ENCODE measurements at regions not wholly inside any gene's neighbourhood (a gene's known extent, or its start where the extent isn't known, plus 50 kb on each side); places are given as distances from the start of the nearest gene placed in this dataset.

DNA sequence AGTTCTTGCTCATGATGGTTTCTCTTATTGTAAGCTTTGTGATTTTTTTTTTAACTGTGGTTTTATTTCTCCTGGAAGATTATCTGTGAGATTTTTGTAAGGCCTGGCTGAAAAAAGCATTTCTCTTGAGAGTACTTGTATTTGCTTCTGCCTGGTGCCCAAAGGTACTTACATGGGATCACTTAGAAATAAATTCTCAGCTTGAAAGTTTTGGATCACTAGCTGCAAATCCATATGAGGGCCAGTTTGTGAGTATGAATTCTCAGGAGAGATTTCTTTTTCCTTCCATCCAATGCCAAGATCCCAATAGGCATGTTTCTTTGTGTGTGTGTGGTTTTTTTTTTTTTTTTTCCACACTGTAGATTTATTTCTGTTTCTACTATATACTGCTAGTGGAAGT lies 1884.7 kb upstream of the PCDH7 start:
- TF ChIP-seq, protein P1, sequence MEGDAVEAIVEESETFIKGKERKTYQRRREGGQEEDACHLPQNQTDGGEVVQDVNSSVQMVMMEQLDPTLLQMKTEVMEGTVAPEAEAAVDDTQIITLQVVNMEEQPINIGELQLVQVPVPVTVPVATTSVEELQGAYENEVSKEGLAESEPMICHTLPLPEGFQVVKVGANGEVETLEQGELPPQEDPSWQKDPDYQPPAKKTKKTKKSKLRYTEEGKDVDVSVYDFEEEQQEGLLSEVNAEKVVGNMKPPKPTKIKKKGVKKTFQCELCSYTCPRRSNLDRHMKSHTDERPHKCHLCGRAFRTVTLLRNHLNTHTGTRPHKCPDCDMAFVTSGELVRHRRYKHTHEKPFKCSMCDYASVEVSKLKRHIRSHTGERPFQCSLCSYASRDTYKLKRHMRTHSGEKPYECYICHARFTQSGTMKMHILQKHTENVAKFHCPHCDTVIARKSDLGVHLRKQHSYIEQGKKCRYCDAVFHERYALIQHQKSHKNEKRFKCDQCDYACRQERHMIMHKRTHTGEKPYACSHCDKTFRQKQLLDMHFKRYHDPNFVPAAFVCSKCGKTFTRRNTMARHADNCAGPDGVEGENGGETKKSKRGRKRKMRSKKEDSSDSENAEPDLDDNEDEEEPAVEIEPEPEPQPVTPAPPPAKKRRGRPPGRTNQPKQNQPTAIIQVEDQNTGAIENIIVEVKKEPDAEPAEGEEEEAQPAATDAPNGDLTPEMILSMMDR (conservative IDR thresholded peaks at IDR 0.05), result no peak
- TF ChIP-seq EZH2 (IDR thresholded peaks at IDR 0.05; ENCODE audit: low read depth), result no peak
